Spleen (tissue), 11 donors: ENCODE measurements at regions not wholly inside any gene's neighbourhood (a gene's known extent, or its start where the extent isn't known, plus 50 kb on each side); places are given as distances from the start of the nearest gene placed in this dataset.

Experiments used
- DNase-seq: peaks from one replicate; pipeline ENCODE4 v3.0.0-alpha.2; 2020
- H3K27ac ChIP-seq, 8 donors: fragments of 200-600 bp; sonication (generic) in 7 of 8; 1 replicate in 4 of 8; 2 replicates in 4 of 8; pipeline versions ENCODE4 v1.5.0 to v1.8.0; 2016 to 2021; ENCODE audit warnings: inconsistent platforms in 4 of 8, mild to moderate bottlenecking in 4 of 8, moderate library complexity in 1 of 8
- H3K27me3 ChIP-seq, 7 donors: fragments of 200-600 bp; sonication (generic) in 6 of 7; replicated peaks in 1 of 7; 1 replicate in 4 of 7; 2 replicates in 3 of 7; pipeline versions ENCODE4 v1.5.0 to v1.8.0; 2016 to 2021; ENCODE audit warnings: inconsistent platforms in 3 of 7, mild to moderate bottlenecking in 1 of 7
- H3K36me3 ChIP-seq, 6 donors: fragments of 200-600 bp; sonication (generic) in 5 of 6; 1 replicate in 4 of 6; 2 replicates in 2 of 6; pipeline versions ENCODE4 v1.5.0 to v1.8.0; 2016 to 2021; ENCODE audit warnings: inconsistent platforms in 2 of 6
- H3K4me1 ChIP-seq, 6 donors: fragments of 200-600 bp; sonication (generic) in 5 of 6; 1 replicate in 3 of 6; 2 replicates in 3 of 6; pipeline versions ENCODE4 v1.5.0 to v1.8.0; 2016 to 2021; ENCODE audit warnings: inconsistent platforms in 3 of 6
- H3K4me3 ChIP-seq, 8 donors: fragments of 200-600 bp; sonication (generic) in 7 of 8; 1 replicate in 4 of 8; 2 replicates in 4 of 8; pipeline versions ENCODE4 v1.5.0 to v1.8.0; 2016 to 2021; ENCODE audit warnings: inconsistent platforms in 4 of 8, mild to moderate bottlenecking in 4 of 8, moderate library complexity in 2 of 8
- H3K9me3 ChIP-seq, 8 donors: fragments of 200-600 bp; sonication (generic) in 7 of 8; 1 replicate in 4 of 8; 2 replicates in 4 of 8; pipeline versions ENCODE4 v1.5.0 to v1.8.0; 2016 to 2021; ENCODE audit warnings: inconsistent platforms in 4 of 8
- CTCF ChIP-seq, 11 experiments: fragments of 200-600 bp in 7 of 11; fragments of 450-650 bp in 4 of 11; sonication (generic) in 4 of 11; IDR thresholded peaks in 8 of 11; conservative IDR thresholded peaks in 3 of 11; 1 replicate in 7 of 11; 2 replicates in 4 of 11; pipeline versions ENCODE4 v1.4.0 to v1.8.0; 2016 to 2021; ENCODE audit warnings: antibody characterized with exemption in 11 of 11, inconsistent platforms in 4 of 11, mild to moderate bottlenecking in 1 of 11
- POLR2A ChIP-seq, 3 donors: fragments of 450-650 bp; IDR thresholded peaks; one replicate each; pipeline ENCODE4 v1.5.1; 2017; ENCODE audit warnings: antibody characterized with exemption in 3 of 3, mild to moderate bottlenecking in 1 of 3
- POLR2AphosphoS5 ChIP-seq, 3 donors: sonication (generic); formaldehyde crosslinking; IDR thresholded peaks; one replicate each; pipeline ENCODE4 v1.5.1; 2017; ENCODE audit warnings: antibody characterized with exemption in 3 of 3
- WGBS, 5 donors: extraction: QIAGEN DNeasy Blood & Tissue Kit in 3 of 5; methylation state at CpG; one replicate each; pipeline versions ENCODE4 v1.1.5 to v1.1.7; 2013 to 2018; 5-methylcytosine and 5-hydroxymethylcytosine counted together
- intact Hi-C: fragments of 100-400 bp; cut with DNase I; formaldehyde crosslinking; loops from one replicate; pipeline ENCODE4 v1.15.0; 2023; ENCODE audit warnings: low total_unique reads
- donor health status: healthy with polysubstance abuse.
- donor health status: DM: no; HTN: no; CAD: no; lungs with moderate emphysema.
- donor health status: DM: no; HTN: no; CAD: no.
- donor health status: Bipolar disorder and iron deficiency.
- donor health status: healthy.
- donor health status: DM: no; HTN: no; CAD: no.
- donor health status: DM: yes; HTN: yes; CAD: no.

DNA sequence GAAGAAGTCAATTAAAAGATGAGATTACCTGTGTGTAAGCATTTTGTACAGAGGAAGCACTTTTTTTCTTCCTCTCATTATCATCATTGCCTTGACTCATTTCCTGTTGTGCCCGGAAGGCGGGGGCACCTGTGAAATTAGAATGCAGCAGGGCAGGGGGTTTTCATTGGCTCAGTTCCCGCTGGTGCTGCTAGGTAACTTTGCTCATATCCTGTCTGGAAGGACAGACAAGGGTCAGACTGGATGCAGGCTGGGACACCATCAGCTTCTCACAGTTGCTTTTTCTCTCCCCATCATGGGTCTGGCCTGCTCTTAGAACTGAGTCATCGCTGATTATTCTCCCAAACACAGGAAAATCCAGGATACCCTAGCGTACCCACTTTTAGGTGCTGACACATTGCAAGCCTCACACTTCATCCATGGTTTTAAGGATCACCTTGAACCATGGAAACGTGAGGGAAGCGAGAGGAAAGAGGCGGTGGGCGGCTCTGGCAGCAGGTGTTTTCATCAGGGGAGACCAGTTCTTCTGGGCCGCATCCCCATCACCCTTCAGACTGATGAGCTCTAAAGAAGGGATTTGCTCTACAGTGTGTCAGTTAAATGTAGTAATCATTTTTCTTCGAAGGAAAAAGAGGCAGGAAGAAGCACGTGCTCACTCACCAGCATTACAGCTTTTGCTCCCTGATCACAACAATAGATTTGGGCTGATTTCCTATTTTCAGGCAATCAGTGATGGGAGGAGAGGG is 195.7 kb upstream of the SASH1 start:
- whole genome bisulfite sequencing, 5 donors, result 46 to 73% (median 70%) methylated on average over 12 of the region's 12 CpGs
- no peak for DNase-seq
- H3K4me1 ChIP-seq, result peaks cover 0 to 7% (median 0%) of the 10 kb centered on the region in 6 donors
- TF ChIP-seq POLR2A (IDR thresholded peaks at IDR 0.05) (no peak), CTCF (IDR thresholded peaks at IDR 0.05 in 8 of 11, conservative IDR thresholded peaks at IDR 0.05 in 3 of 11) (no peak)
- H3K36me3 ChIP-seq, result no peaks in the 10 kb centered on the region
- H3K27ac ChIP-seq, result no peak overlapping the region
- H3K9me3 ChIP-seq, result no peaks in the 10 kb centered on the region
- peaks cover 0 to 17% (median 0%) of the 10 kb centered on the region in 7 donors for H3K27me3 ChIP-seq
- no peak overlapping the region for H3K4me3 ChIP-seq
- intact Hi-C loops, result no loop called here

- Histone ChIP-seq H3K4me3 (no peak overlapping the region), H3K4me1 (peaks cover 0 to 7% (median 0%) of the 10 kb centered on the region in 6 donors), H3K9me3 (no peaks in the 10 kb centered on the region), H3K27me3 (peaks cover 0 to 17% (median 0%) of the 10 kb centered on the region in 7 donors), H3K27ac (no peak overlapping the region), H3K36me3 (no peaks in the 10 kb centered on the region)
- 56 to 71% (median 67%) methylated on average over 3 of the region's 3 CpGs for WGBS, 5 donors
- TF ChIP-seq CTCF (IDR thresholded peaks at IDR 0.05 in 8 of 11, conservative IDR thresholded peaks at IDR 0.05 in 3 of 11) (no peak), POLR2A (IDR thresholded peaks at IDR 0.05) (no peak), POLR2AphosphoS5 (IDR thresholded peaks at IDR 0.05) (no peak)
- intact Hi-C loops, result no loop called here
- DNase-seq, result no peak
Measured at GRCh38 chr6:148147463-148147830, 195.2 kb upstream of the SASH1 start.

GRCh38 chr6:148151896-148152643 is 190.6 kb upstream of the SASH1 start:
- Histone ChIP-seq H3K4me3 (no peak overlapping the region), H3K4me1 (no peaks in the 10 kb centered on the region), H3K27me3 (peaks cover 0 to 5% (median 0%) of the 10 kb centered on the region in 7 donors), H3K27ac (no peak overlapping the region), H3K36me3 (no peaks in the 10 kb centered on the region), H3K9me3 (no peaks in the 10 kb centered on the region)
- no peak for TF ChIP-seq POLR2A (IDR thresholded peaks at IDR 0.05)
- WGBS, 5 donors, result 84 to 96% (median 94%) methylated on average over 6 of the region's 6 CpGs
- intact Hi-C loops, result no loop called here
- no peak for DNase-seq

GRCh38 chr6:148154668-148155067 is 188.0 kb upstream of the SASH1 start:
- intact Hi-C loops, result no loop called here
- H3K27ac ChIP-seq, result no peak overlapping the region
- no peak for DNase-seq
- no peaks in the 10 kb centered on the region for H3K4me1 ChIP-seq
- peaks cover 0 to 5% (median 0%) of the 10 kb centered on the region in 7 donors for H3K27me3 ChIP-seq
- TF ChIP-seq POLR2A (IDR thresholded peaks at IDR 0.05) (no peak), POLR2AphosphoS5 (IDR thresholded peaks at IDR 0.05) (no peak), CTCF (IDR thresholded peaks at IDR 0.05 in 8 of 11, conservative IDR thresholded peaks at IDR 0.05 in 3 of 11) (no peak)
- H3K36me3 ChIP-seq, result no peaks in the 10 kb centered on the region
- no peak overlapping the region for H3K4me3 ChIP-seq
- H3K9me3 ChIP-seq, result no peaks in the 10 kb centered on the region
